ENCODE measurements at regions not wholly inside any gene's neighbourhood (a gene's known extent, or its start where the extent isn't known, plus 50 kb on each side); places are given as distances from the start of the nearest gene placed in this dataset.

DNA sequence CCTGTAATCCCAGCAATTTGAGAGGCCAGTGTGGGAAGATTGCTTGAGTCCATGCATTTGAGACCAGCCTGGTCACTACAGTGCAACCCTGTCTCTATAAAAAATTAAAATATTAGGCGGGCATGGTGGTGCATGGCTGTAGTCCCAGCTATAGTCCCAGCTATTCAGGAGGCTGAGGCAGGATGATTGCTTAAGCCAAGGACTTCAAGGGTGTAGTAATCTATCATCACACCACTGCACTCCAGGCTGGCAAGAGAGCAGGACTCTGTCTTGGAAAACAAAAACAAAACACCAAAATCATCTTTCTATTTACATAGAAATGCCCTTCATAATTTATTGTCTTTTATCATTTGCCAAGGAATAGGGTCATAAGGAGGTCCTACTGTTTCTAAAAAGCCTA, 1274.1 kb upstream of the NCAM2 start:
- TF ChIP-seq POLR2AphosphoS5 (IDR thresholded peaks at IDR 0.05) (no peak), POLR2A (IDR thresholded peaks at IDR 0.05) (no peak), EP300 (IDR thresholded peaks at IDR 0.05) (no peak)
- TF ChIP-seq, protein P1, sequence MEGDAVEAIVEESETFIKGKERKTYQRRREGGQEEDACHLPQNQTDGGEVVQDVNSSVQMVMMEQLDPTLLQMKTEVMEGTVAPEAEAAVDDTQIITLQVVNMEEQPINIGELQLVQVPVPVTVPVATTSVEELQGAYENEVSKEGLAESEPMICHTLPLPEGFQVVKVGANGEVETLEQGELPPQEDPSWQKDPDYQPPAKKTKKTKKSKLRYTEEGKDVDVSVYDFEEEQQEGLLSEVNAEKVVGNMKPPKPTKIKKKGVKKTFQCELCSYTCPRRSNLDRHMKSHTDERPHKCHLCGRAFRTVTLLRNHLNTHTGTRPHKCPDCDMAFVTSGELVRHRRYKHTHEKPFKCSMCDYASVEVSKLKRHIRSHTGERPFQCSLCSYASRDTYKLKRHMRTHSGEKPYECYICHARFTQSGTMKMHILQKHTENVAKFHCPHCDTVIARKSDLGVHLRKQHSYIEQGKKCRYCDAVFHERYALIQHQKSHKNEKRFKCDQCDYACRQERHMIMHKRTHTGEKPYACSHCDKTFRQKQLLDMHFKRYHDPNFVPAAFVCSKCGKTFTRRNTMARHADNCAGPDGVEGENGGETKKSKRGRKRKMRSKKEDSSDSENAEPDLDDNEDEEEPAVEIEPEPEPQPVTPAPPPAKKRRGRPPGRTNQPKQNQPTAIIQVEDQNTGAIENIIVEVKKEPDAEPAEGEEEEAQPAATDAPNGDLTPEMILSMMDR (IDR thresholded peaks at IDR 0.05): no peak

Measured in gastroesophageal sphincter (tissue), 3 donors.